Liver (tissue), 3 donors: ENCODE measurements at regions not wholly inside any gene's neighbourhood (a gene's known extent, or its start where the extent isn't known, plus 50 kb on each side); places are given as distances from the start of the nearest gene placed in this dataset.

ENCODE experiments used
- CTCF ChIP-seq: fragments of 150-350 bp; IDR thresholded peaks from 2 replicates; pipeline ENCODE4 v1.5.1; 2017; ENCODE audit warnings: improper control_type of control experiment, low read depth, low read length; ENCODE audit not compliant: missing input control
- NR2F2 ChIP-seq: IDR thresholded peaks from 2 replicates; pipeline ENCODE4 v1.6.1; 2016; ENCODE audit warnings: antibody characterized with exemption
- REST ChIP-seq: IDR thresholded peaks from 2 replicates; pipeline ENCODE4 v1.6.1; 2016; ENCODE audit warnings: antibody characterized with exemption, mild to moderate bottlenecking
- RXRA ChIP-seq, 2 donors: IDR thresholded peaks; 2 replicates each; pipeline ENCODE4 v1.6.1; 2017 to 2018; ENCODE audit warnings: antibody characterized with exemption in 2 of 2, mild to moderate bottlenecking in 1 of 2
- TAF1 ChIP-seq: conservative IDR thresholded peaks from 2 replicates; pipeline ENCODE4 v1.6.1; 2016; ENCODE audit warnings: antibody characterized with exemption, mild to moderate bottlenecking
- YY1 ChIP-seq: IDR thresholded peaks from 2 replicates; pipeline ENCODE4 v1.6.1; 2016; ENCODE audit warnings: antibody characterized with exemption, mild to moderate bottlenecking
- donor health status: healthy.
- donor health status: healthy.

- TF ChIP-seq CTCF (no peak), TAF1 (no peak), REST (no peak), NR2F2 (no peak), YY1 (no peak), RXRA (IDR thresholded peaks at IDR 0.05) (no peak)
Measured at GRCh38 chr3:82595530-82595929, 834.1 kb upstream of the GBE1 start.
